GM18526 (cell line): ENCODE measurements at regions not wholly inside any gene's neighbourhood (a gene's known extent, or its start where the extent isn't known, plus 50 kb on each side); places are given as distances from the start of the nearest gene placed in this dataset.

Source experiments
- POLR2A ChIP-seq: IDR thresholded peaks from 3 replicates; pipeline ENCODE4 v1.6.1; 2011; ENCODE audit not compliant: insufficient read length; ENCODE audit errors: extremely low read depth

DNA sequence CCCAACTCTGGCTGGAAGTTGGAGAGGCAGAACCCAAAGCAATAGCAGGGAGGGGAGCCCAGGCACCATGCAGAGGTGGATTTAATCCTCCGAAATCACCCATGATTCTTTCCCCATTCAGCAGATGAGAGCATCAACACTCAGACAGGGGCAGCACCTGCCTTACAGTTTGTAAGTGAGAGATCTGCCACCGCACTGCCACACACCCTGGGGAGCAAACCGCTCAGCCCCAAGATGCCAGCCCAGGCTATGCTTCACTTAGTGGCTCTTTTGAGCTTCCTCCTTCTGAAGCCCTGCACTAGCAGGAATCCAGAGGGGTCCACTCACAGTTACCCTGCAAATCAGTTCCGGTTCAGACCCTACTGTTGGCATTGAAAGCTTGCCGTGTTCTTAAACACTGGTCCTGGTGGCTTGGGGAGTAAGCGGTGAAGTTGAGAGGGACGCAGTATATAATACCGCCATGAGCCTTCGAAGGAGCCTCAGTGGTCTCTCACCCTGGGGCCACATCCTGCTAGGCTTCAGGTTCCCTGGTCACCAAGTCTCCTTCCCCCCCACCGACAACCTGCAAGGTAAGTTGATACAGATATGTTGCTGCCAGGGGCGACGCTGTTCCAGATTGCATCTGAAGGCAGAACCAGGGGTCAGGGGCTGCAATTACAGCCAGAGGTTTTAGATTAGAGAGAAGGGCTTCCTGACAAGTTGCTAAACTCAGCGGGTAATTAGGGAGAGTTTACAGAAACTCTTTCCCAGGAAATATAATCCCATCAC lies 72.0 kb upstream of the CCND2 start:
- no peak for TF ChIP-seq POLR2A

DNA sequence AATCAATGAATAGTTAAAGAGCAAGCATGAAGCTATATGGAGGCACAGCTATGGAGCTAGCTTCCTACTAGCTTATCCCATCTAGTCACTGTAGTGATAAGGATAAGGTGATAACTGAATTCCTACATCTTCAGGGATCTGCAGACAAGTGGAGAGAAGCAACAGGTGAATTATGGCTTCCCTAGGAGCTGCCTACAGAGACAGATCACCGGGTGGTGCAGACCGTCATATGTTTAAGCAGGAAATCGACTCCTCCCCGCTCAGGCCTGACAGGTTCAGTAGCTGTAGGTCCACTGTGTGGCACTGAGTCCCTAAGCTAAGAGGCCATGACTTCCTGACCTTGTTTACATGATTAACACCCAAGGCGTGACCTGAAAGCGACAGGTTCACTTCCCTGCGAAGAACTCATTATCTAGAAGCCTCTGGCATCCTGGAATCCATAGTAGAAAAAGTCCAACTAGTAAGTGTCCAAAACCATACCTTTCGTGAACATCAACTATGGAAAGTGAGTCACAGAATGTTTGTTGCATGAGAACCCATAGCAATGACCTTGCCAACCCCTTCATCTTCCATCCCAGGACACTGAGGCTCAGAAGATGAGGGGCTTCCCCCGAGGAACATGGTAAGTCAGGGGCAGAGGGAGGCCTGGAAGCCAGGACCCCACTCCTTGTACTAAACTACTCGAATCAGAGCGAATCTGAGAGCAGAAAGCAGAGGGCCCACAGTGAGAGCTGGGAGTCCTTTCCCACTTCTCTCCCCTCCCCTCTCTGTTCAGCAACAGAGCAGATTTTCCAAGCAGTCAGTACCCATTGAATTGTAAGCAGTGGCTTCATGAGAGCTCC lies 75.4 kb upstream of the CCND2 start:
- TF ChIP-seq POLR2A = no peak

DNA sequence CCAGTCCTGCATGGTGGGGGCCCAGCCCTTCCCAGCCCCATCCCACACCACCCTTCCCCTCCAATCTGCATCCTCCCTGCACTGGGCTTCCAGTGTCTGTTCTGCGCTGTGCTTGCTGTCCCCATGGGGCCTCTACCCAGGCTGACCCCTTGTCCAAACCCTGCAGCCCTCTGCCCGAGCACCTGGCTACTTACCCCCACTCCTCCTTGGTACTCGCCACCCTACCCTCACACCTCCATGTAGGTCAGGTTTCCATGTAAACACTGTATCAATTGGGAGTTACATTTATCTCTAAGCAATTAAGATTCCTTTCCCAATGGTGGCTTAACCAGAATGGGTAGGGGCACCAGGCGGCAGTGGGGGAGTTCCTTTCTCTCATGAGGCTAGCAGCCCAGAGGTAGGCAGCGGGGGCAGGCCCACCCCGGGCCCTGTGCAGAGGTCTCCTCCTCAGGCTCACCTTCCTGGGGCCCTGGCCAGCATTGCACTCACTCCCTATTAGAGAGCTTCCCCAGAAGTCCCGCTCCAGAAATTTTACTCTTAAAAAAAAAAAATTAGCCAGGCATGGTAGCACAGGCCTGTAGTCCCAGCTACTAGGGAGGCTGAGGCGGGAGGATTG lies 76.6 kb upstream of the CCND2 start:
- TF ChIP-seq POLR2A = no peak

DNA sequence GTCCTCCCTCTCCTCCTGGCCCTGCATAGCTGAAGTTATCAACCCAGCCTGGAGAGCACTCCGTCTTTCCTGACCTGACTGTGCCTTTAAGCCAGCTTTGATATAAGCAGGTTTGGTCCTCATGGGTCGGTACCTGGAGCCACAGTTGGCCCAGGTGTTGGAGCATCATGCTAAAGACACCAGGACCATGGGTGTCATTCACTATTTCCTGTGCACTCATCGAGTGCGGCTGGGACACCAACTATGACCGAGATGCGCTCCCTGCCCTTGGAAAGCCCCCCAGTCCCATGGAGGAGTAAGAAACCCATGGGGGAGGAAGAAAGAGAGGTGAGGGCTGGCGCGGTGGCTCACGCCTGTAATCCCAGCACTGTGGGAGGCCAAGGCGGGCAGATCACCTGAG lies 78.9 kb upstream of the CCND2 start:
- TF ChIP-seq POLR2A = no peak

DNA sequence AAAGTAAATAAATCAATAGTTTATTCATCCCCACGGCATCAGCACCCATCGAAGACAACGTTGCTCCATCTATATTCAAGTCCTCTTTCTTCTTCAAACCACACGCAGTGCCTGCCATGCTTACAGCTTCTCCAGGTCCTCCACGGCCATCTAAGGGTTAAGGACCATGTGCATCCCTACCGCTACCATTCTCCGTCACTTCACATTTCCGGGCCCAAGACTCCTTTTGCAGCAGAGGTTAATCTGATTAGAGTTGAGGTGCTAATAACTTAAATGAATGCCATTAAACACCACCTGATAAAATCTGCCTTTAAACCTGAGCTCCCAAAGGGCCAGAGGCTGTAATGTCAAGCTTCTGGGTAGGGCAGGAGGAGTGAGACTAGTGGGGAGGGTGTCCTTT lies 79.7 kb upstream of the CCND2 start:
- TF ChIP-seq POLR2A = no peak

DNA sequence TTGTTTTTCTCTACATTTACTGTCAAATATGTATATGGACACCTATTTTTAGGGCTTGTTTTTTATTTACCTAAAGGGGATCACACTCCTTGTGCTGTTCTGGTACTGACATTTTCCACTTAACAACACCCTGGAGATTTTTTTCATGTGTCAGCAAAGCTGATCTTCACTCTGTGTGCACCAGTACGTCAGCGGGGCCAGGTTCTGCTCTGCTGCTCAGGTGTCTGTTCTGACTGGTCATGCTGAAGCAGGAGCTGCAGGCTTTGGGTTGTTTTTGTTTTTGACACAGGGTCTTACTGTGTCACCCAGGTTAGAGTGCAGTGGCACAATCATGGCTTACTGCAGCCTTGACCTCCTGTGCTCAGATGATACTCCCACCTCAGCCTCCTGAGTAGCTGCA lies 81.9 kb upstream of the CCND2 start:
- no peak for TF ChIP-seq POLR2A

DNA sequence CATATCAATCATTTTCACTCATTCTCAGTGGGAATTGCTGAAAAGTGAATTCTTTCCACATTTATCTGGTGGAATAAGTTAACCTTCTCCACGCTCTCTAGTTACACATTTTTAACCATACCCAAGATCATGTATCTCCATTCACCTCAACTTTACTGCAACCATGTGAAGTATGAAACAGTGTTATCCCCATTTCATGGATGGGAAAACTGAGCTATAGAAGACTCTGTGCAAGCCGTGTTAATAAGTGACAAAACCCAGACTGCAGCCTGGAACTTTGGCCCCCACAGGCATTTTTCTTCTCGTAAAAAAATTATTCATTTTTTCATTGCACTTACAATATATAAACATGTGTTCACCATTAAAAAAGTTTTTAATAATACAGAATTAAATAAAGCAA lies 82.4 kb upstream of the CCND2 start:
- TF ChIP-seq POLR2A = no peak

DNA sequence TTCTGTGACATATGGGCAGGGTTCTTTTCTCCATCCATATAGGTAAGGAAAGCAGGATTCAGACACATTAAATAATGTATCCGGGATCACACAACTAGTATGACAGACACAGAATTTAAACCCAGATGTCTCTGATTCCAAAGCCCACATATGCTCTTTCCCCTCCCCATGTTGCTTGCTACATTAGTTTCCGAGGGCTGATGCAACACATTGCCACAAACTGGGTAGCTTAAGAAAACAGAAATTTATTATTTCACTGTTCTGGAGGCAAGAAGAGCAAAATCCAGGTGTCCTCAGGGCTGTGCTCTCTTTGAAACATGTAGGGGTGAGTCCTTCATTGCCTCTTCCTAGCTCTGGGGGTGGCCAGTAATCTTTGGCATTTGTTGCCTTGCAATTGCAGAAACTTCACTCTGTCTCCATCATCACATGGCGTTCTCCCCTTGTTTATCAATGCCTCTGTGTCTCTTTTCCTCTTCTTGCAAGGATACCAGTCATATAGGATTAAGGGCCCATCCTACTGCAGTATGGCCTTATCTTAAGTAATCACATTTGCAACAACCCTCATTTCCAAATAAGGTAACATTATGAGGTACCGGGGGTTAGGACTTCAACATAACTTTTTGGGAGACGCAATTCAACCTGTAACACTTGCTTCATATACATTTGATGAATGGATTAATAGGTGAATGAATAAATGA lies 83.0 kb upstream of the CCND2 start:
- no peak for TF ChIP-seq POLR2A

DNA sequence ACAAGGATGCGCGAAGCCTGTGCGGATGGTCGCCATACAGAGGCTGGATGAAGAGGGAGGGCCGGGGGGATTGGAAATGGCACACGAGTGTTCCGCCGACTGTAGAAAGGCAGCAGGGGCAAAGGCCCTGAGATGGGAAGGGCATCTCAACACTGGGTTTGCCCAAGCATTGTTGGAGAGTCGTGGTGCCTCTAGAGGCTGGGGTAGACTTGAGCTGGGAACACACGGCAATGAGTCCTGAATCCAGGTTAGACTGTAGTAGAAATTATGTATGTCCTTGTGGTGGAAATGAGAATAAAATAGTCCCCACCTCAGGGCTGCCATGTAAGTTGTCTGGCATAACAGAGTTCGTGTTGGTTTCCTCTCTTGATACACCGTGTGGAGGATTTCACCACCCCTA lies 83.8 kb upstream of the CCND2 start:
- TF ChIP-seq POLR2A = no peak

DNA sequence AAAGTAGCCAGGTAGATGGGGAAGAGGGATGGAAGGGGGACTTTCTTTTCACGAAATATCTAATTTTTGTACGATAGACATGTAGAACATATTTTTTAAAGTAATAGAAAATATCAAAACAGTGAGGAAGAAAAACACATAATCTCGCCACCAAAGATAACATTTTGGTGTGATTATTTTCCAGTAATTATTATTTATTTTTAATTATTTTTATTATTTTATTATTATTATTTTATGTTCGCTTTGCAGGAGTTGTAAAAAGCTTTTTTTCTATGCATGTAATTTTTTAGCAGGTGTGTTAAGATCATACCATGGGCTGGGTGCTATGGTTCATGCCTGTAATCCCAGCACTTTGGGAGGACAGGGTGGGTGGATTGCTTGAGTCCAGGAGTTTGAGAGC lies 85.6 kb upstream of the CCND2 start:
- TF ChIP-seq POLR2A = no peak

DNA sequence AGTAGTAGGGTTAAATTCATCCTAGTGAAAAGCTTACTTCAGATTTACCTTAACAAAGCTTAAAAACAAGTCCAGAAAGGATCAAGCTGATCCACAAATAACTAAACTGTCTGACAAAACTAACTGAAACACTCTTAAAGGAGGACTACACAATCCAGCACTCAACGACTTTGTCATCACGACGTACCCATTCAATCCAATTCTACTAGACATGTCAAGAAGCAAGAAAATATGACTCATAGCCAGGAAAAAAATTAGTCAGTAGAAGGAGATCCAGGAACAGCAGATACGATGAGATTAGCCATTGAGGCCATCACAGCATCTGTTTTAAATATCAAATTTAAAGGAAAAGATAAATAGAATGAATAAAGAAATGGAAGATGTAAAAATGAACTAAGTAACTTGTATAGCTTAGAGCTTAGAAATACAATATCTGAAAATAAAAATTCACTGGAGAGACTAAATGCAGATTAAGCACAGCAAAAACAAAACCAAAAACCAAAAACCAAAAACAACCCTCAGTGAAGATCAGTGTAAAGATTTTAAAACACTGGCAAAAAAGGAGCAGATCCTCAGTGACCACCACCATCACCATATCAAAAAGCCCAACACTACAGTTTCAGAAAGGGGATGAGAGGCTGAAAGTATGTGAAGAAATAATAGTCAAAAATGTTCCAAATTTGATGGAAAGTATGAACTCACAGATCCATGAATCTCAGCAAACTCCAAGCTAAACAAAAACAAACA lies 95.0 kb upstream of the CCND2 start:
- TF ChIP-seq POLR2A = no peak

DNA sequence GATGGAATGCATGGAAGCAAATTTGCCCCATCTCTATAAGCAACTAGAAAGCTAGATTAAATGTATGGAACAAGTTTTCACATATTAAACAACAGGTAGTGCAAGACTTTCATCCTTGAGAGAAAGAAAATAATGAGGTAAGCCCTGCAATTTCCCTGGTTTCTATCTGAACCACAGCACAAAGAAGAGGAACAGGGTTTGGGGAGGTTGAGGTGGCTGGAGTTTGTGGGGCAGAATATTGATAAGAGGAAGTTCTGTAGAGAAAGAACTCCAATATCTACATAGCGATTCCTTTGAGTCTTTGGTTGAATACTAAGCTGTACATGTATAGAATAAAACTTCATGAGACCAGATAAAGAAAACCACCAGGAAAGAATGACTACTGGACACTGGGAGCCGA lies 96.3 kb upstream of the CCND2 start:
- TF ChIP-seq POLR2A = no peak

DNA sequence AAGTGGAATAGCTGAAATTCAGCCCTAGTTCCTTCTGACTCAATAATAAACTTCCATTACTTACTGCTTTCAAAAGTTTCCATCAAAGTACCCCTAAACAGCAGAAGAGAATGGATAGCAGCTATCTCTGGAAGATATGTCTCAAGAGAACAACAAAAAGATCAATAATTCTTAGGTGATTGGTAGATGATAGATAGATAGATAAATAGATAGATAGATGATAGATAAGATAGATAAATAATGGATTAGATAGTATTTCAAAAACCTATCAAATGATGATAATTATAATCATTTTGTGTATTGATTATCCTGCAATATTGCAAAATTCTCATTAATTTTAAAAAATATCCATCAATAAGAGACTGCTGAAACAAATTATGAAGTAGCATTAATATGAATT lies 97.4 kb upstream of the CCND2 start:
- TF ChIP-seq POLR2A = no peak

DNA sequence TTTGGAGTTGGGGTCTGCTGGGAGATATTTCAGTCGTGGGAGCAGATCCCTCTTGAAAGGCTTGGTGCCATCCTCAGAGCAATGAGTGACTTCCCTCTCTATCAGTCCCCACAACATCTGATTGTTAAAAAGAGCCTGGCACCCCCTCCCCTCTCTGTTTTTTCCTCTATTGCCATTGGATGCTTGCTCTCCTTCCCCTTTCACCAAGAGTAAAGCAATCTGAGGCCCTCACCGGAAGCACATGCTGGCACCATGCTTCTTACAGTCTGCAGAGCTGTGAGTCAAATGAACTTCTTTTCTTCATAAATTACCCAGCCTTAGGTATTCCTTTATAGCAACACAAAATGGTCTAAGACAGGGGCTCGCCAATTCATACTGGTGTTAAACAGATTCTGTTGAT lies 99.1 kb upstream of the CCND2 start:
- TF ChIP-seq POLR2A = no peak

DNA sequence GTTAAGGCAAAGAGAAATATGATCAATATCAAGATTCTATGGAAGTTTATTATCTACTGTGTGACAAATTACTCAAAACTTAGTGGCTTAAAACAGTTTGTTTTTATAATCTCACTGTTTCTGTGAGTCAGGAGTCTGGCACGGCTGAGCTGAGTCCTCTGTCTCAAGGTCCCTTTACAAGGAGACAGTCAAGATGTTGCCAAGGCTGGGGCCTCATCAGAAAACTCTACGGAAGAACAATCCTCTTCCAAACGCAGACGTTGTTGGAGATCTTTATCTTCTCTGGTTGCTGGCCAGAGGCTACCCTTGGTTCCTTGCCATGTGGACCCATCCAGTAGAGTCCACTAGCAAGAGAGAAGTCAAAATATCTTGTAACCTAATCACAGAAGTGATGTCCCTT lies 100.6 kb upstream of the CCND2 start:
- no peak for TF ChIP-seq POLR2A
